Activated naive CD4-positive, alpha-beta T cell treated with anti-CD3 and anti-CD28 coated beads, Interleukin-2, amount 50 U/mL, for 72 hours (primary cell): ENCODE measurements at regions not wholly inside any gene's neighbourhood (a gene's known extent, or its start where the extent isn't known, plus 50 kb on each side); places are given as distances from the start of the nearest gene placed in this dataset.

ENCODE experiments used
- ATAC-seq, 2 donors: fragments of 150-1000 bp; cut with Tn5 transposase; 2 replicates each; pipeline ENCODE4 v1.10.0; 2021; ENCODE audit warnings: mild to moderate bottlenecking in 2 of 2, moderate library complexity in 2 of 2
- DNase-seq, 2 donors: peaks; one replicate each; pipeline ENCODE4 v3.0.0; 2021 to 2022; ENCODE audit warnings: low spot score in 2 of 2
- H3K27ac Mint-ChIP-seq, 2 donors: one replicate each; pipeline ENCODE4 v1.8.0; 2022; ENCODE audit warnings: mild to moderate bottlenecking in 2 of 2, mixed read lengths in 2 of 2
- H3K36me3 Mint-ChIP-seq, 2 donors: one replicate each; pipeline ENCODE4 v1.8.0; 2022; ENCODE audit warnings: mixed read lengths in 2 of 2
- H3K9me3 Mint-ChIP-seq, 2 donors: one replicate each; pipeline ENCODE4 v1.8.0; 2022; ENCODE audit warnings: mixed read lengths in 2 of 2

DNA sequence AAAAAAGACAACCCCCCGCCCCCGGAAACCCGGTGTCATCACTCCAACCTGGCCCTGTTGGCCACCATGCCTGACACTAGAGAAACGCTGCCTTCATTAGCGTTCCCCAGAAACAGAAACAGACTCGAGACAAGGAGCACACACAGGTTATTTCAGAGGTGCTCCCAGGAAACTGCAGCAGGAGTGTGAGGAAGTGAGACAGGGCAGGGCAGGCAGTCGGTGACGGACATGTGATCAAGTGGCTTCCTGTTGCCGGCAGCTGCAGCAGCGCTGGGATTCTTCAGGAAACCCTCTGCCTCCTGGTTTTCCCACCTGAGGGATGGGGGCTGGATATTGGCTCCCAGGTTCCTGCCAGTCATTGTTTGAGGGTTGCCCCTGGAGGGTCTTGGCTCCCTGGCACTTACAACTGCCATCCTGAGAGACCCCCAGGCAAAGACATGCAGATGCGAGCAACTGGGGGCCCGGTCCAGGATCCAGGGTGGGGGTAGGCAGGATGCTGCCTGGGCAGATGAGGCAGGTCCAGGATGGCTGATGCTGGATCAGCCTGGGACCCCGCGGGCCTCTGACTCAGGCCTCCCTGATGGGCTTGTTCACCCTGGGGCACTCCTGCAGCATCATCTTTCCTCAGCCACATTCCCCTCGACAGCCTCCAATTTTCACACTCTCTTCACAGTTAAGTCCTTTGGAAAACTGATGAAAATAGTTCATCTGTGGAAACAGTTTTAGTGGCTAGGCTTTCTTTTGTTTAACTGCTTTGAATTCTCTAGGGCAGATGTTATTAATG, 150.7 kb upstream of the SYNDIG1 start:
- DNase-seq, result no peak
- H3K9me3 Mint-ChIP-seq, result peaks cover 0 to 8% of the 10 kb centered on the region in 2 donors
- peak overlapping the region in 1 of 2 donors; percentile 70 for H3K27ac Mint-ChIP-seq
- ATAC-seq, result no peak
- no peaks in the 10 kb centered on the region for H3K36me3 Mint-ChIP-seq

DNA sequence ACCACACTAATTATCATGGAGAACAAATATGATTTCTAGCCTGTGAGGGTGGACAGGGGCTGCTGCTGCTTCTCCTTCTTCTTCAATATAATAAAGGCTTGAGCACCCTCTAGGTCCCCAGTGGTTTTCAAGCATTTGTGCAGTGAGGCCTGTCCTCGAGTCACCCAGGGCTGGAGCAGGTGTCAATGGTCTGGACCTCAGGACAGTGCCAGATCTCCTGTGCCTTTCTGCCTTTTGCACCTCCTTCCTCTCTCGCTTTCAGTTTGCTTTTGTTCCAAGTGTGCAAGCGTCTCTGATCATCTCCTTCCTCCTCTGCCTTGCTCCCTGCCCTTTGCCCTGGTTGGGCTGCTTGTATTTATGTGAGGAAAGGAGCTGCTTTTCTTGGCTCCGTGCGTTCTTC, 152.2 kb upstream of the SYNDIG1 start:
- peak overlapping the region in 1 of 2 donors; percentile 70 for H3K27ac Mint-ChIP-seq

DNA sequence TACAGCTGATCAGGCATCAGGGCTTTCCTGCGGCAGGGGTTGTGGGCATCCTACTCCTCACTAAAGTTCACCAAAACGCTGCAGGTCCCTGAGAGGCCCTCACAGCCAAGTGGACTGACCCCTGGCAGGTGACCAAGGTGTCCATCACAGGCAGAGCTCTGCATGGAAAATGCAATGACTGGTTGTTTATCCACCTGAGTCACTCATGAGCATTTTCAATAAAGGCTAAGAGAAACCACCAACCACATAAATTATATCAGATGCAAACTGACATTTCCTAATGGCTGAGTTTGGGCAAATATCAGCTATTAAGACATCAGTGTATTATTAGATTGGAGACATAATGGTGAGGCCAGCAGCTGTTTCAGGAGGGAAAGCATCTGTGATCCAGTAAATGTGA, 152.7 kb upstream of the SYNDIG1 start:
- Mint-ChIP-seq H3K27ac (no peak overlapping the region), H3K9me3 (peaks cover 0 to 8% of the 10 kb centered on the region in 2 donors), H3K36me3 (no peaks in the 10 kb centered on the region)
- DNase-seq (no peak), ATAC-seq (no peak)

More for the DNA sequence above, 152.2 kb upstream of the SYNDIG1 start:
- no peak for ATAC-seq
- no peaks in the 10 kb centered on the region for H3K36me3 Mint-ChIP-seq
- no peak for DNase-seq
- H3K9me3 Mint-ChIP-seq, result peaks cover 0 to 8% of the 10 kb centered on the region in 2 donors

DNA sequence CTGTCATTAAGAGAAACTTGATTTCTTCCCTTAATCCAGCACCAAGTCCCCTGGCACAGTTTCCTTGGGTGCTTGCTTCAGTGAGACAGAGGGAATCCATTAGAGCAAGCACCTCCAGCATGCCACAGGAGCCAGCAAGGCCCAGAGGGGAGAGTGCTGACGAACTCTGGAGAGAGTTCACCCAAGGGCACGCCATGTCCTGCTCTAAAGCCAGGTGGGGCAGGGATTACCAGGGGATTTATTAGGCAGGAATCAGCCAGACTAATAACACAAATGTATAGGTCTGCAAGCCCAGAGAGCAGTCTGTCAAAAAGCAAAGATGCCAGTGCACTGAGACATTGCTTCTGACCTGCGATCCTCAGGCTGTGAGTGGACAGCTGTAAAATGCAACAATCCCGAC, 155.4 kb upstream of the SYNDIG1 start:
- H3K36me3 Mint-ChIP-seq, result no peaks in the 10 kb centered on the region
- DNase-seq (no peak), ATAC-seq (no peak)
- no peak overlapping the region for H3K27ac Mint-ChIP-seq
- no peaks in the 10 kb centered on the region for H3K9me3 Mint-ChIP-seq

DNA sequence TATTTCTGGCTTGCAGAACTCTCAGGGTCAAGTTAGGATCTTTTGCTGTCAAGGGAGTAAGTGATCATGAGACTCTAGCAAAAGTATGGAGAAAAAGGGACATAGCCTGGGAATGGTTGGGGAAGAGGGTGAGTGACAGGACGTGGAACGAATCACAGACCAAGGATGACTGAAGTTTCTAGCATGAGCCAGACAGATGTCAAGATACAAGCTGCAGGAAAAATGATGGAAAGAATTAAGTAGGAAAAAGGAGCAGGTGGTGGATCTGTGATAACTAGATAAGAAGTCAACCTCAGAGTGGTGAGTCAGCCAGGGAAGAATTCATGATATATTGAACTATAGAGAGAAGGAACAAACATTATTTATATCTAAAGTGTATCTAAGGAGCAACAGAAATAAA, 159.8 kb upstream of the SYNDIG1 start:
- ATAC-seq, result no peak
- no peak for DNase-seq
- no peaks in the 10 kb centered on the region for H3K9me3 Mint-ChIP-seq
- no peaks in the 10 kb centered on the region for H3K36me3 Mint-ChIP-seq
- H3K27ac Mint-ChIP-seq, result no peak overlapping the region

DNA sequence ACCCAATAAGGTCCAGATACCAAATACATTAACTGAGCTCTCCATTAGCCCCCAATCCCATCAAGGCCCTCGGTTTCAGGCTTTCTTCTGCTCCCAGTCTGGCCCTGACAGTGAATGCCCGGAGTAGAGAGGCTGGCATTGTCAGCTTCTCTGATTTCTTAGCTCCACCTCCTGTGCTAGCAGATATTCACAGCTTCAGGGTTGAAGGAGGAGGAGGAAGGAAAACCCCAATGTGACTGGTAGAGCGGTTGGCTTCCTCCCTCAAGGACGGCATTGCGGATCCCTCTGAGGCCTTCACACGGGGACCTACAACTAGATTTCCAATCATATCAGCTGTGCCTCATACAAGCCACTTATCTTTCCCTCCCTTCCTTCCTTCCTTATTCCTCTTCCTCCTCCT, 164.1 kb upstream of the SYNDIG1 start:
- DNase-seq, result no peak
- H3K9me3 Mint-ChIP-seq, result no peaks in the 10 kb centered on the region
- no peaks in the 10 kb centered on the region for H3K36me3 Mint-ChIP-seq
- H3K27ac Mint-ChIP-seq, result no peak overlapping the region
- ATAC-seq, result no peak

DNA sequence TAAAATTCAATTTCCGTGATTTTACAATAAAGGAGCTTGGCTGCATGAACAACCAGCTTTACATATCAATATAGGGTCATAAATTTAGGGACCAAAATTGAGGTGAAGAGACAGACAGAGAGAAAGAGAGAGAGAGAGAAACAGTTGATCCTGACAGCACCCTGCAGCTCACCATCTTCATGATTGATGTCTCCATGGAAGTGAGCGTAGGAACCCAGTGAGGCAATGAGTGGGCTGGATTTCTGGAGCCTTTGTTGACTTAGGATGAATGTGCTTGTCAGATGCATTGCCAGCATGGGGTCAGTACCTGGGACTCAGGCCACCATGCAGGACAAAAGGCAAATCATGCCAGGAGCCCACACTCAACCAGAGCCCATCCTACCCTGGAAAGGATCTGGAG, 165.1 kb upstream of the SYNDIG1 start:
- H3K27ac Mint-ChIP-seq, result no peak overlapping the region
- H3K9me3 Mint-ChIP-seq, result no peaks in the 10 kb centered on the region
- peaks cover 0 to 4% of the 10 kb centered on the region in 2 donors for H3K36me3 Mint-ChIP-seq
- DNase-seq, result no peak
- ATAC-seq, result no peak

DNA sequence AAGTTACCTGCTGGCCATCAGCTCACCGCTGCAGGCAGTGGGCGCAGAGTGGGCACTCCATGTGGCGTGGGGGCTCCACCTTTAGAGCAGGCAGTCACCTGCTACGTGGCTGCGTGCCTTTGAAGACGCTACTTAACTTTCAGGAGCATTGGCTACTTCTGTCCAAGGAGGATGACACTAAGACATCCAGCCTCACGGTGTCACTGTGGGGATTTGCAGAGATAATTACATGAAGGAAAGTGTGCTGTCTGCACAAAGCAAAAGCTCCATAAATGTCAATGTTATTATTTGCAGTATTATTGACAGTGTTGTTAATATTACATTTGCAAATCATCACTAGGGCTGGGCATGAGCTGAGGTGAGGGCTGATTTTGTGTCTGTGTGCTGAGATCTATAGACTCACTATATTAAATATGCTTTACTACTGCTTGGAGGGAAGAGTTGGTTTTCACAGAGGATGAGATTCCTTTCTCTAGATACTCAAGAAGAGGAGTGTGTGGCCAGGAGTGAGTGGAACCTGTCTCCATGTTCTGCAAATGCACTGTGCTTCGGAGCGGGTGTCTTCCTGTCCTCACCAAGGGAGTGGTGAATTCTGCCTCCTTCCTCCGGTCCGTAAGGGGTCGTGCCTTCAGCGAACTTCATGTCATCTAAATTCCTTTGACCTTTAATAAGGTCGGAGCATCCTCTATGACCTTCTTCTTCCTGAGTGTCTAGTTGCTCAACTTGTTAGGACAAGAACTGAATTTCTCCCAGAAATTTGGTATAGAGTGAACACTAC, 165.8 kb upstream of the SYNDIG1 start:
- ATAC-seq (no peak), DNase-seq (no peak)
- Mint-ChIP-seq H3K27ac (no peak overlapping the region), H3K36me3 (peaks cover 0 to 4% of the 10 kb centered on the region in 2 donors), H3K9me3 (no peaks in the 10 kb centered on the region)

DNA sequence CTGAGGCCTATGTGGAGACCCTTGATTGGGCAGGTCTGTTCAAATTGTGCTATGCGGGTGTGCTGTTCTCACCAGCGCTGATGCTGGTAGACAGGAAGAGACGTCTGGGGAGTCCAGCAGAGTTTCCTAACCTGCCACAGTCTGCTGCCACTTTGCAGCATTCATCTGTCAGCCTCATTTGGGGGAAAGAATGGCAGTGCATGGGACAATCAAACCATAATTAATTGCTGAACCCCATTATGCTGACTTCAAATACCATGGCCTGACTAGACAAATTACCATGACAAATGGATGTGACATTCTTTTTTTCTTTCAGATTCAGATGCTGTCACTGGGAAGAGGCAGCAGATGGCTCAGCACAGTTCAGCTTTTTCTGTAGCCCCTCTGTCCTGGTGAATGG, 171.4 kb upstream of the SYNDIG1 start:
- Mint-ChIP-seq H3K9me3 (no peaks in the 10 kb centered on the region), H3K36me3 (peaks cover 0 to 4% of the 10 kb centered on the region in 2 donors), H3K27ac (no peak overlapping the region)
- ATAC-seq, result no peak
- no peak for DNase-seq

DNA sequence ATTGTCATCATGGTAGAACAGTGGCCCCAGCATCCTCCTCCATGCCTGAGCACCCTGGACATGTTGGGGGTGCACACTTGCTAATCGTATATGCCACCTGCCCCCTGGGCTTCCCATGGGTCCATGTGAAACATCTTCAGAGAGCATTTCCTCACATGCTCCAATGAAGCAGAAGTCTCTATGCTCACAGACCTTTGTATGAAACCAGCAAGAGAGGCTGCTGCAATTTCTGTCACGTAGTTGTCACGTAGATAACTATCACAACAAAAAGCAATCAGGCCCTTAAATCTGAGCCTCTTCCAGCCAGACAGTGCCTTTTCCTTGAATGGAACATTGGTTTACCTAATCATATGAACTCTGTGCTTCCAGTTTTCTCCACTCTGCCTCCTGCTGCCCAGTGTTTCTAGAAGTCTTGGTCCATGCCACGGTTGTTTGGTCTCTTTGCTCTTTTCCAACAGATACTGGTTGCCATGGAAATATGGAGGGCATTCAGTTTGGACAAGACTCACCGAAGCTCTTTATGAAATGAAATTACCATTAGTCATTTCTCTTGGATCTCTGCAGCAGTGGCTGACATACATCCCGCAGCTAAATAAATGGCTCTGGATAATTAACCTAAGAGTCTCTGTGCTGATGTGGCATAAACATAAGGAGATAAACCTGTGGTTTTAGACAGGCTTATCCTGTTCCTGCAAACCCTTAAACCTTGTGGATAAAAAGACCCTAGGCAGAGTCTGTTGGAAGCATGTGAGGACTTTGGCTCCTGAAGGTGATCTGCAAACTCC, 172.8 kb upstream of the SYNDIG1 start:
- DNase-seq (no peak), ATAC-seq (no peak)
- H3K27ac Mint-ChIP-seq, result no peak overlapping the region
- H3K9me3 Mint-ChIP-seq, result no peaks in the 10 kb centered on the region
- H3K36me3 Mint-ChIP-seq, result peaks cover 0 to 4% of the 10 kb centered on the region in 2 donors

DNA sequence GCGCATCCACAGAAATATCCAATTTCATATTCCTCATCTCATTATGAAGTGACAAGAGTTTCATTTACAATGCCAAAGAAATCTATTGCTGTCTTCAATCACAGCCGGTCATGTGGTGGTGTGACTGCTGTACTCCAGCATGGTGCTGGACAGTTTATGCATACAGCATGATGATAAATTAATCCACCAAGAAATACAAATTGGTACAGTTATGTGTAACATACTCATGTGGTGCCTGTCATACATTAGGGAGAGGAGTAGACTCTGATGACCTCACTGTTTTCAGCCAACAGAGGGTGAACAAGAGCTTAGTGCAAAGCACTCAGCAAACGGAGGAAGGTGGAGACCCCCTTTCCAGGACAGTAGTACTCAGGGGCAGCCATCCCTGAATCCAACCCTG, 178.4 kb upstream of the SYNDIG1 start:
- no peak overlapping the region for H3K27ac Mint-ChIP-seq
- no peak for DNase-seq
- no peaks in the 10 kb centered on the region for H3K9me3 Mint-ChIP-seq
- no peaks in the 10 kb centered on the region for H3K36me3 Mint-ChIP-seq
- peak in 1 of 2 donors; percentile 36 for ATAC-seq

DNA sequence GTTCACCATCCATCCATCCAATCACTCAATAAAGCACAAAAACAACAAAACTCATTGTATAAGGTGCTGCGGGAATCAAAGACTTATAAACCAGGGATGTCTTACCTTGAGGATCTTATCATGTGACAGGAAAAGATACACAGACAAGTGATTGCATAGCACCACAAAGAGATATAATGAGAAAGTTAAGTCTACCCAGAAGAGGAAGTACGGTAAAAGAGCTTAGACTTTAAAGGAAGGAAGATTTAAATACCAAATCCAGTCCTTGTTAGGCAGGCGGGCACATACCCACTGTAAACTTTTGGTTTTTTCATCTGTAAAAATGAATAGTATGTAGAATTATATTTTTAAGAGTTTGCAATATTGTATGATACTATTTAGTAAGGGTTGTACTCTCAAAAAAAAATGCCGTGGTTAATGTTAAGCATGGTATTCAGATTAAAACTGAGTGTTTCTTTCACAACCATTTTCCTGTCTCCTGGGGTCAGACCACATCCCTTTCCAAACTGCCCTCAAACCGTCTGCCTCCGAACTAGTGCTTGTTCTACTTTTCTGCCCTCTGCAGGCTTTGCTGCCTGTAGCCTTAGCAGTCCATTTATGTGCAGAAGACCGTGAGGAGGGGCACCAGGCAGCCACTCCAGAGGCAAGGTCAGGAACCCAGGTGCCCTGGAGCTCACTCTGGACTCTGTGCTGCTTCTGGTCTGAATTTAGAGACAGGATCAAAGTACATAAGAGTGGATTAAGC, 179.5 kb upstream of the SYNDIG1 start:
- Mint-ChIP-seq H3K36me3 (no peaks in the 10 kb centered on the region), H3K9me3 (no peaks in the 10 kb centered on the region), H3K27ac (peak overlapping the region in 1 of 2 donors; percentile 77)
- ATAC-seq, result peak; percentile 70 to 84
- DNase-seq, result peak in 1 of 2 donors; percentile 21

DNA sequence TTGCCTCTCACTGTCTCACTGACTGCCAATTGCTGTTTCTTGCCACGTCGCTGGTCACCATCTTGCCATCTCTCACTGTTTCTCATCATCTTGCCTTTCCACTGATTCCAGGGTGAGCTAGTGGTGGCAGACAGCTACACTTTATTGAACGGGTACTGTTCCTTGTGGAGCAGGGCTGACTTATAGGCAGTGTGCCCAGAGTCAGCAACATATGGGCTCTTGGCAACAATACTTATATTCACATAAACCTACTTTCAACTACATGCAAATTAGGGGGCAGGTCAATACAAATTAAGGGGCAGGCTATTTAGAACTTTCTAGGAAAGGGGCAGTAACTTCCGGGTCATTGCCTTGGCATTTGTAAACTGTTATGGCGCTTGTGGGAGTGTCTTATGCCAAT, 186.2 kb upstream of the SYNDIG1 start:
- Mint-ChIP-seq H3K9me3 (peaks cover 3 to 5% of the 10 kb centered on the region in 2 donors), H3K36me3 (no peaks in the 10 kb centered on the region), H3K27ac (no peak overlapping the region)
- DNase-seq, result no peak
- ATAC-seq, result no peak

DNA sequence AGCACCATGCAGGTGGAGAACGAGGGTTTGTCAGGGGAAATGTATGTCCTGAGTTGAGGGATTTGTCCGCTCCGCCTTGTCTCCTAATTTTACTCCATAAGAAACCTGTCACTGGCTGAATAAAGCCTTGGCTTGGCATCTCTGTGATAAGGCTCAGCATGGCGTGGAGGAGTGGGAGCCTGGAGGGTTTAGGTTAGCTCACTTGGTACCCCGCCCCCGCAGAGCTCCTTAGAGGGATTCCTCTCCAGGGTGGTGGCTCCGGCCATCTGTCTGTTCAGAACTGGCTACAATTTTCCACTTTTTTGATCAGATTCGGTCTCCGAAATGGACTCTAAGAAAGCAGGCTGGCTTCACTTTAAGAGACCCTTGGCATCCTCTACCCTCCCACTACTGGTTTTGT, 192.2 kb upstream of the SYNDIG1 start:
- no peak overlapping the region for H3K27ac Mint-ChIP-seq
- DNase-seq (no peak), ATAC-seq (no peak)
- peaks cover 8 to 9% of the 10 kb centered on the region in 2 donors for H3K36me3 Mint-ChIP-seq
- peaks cover 10 to 14% of the 10 kb centered on the region in 2 donors for H3K9me3 Mint-ChIP-seq

DNA sequence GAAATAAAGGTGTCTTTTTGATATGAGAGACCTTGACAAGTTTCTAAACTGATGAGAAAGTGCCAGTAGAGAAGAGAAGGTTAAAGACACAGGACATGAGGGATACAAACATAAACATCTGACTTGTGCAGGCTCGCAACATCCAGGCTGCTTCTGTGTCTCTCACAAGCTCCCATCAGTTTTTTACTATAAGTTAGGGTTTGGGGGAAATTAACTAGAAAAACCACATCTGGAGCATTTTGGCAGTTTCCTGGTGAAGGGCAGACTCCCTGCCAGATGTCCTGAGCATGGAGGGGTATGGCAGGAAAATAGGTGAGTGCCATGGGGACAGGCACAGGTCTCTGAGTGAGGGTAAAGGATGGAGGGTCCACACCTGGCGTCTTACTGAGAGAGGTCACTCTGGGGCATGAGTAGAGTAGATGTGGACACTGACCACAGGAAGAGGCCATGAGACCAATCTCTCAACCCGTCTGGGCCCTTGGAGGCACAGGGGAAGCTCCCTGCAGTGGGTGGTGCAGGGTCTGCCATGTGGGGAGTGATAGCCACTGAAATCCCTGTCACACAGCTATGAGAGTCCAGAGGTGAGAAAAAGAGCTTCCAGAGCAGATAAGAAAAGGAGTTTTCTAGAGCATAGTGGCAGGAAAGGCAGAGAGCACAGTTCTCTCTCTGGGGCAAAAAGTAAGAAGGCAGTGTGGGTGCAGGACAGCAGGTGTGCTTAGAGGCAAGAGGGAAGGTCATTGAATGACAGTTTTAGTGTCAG, 193.3 kb upstream of the SYNDIG1 start:
- ATAC-seq, result no peak

DNA sequence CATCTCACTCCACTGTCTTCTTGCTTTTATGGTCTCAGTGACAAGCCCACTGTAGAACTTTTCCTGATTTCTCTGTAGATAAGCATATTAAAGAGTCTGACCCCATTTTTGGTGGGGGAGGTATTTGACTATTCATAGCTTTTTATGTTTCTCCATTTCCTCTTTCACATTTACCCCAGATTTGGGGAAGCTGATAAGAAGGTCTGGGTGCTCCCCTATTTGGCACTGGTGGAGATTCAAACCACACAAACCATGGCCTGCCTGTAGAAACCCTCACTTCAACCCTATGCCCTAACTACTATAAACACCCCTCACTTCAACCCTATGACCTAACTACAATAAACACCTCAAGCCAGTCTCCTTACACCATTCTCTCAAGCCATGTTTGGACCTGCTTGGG, 196.2 kb upstream of the SYNDIG1 start:
- DNase-seq (no peak), ATAC-seq (no peak)
- peaks cover 10 to 14% of the 10 kb centered on the region in 2 donors for H3K9me3 Mint-ChIP-seq
- H3K27ac Mint-ChIP-seq, result no peak overlapping the region
- H3K36me3 Mint-ChIP-seq, result peaks cover 8 to 9% of the 10 kb centered on the region in 2 donors

More for the DNA sequence above, 193.3 kb upstream of the SYNDIG1 start:
- DNase-seq, result no peak
- peaks cover 8 to 9% of the 10 kb centered on the region in 2 donors for H3K36me3 Mint-ChIP-seq
- H3K27ac Mint-ChIP-seq, result peak overlapping the region in 1 of 2 donors; percentile 18
- H3K9me3 Mint-ChIP-seq, result peaks cover 10 to 14% of the 10 kb centered on the region in 2 donors
